Brain microvascular endothelial cell (primary cell): ENCODE measurements at regions not wholly inside any gene's neighbourhood (a gene's known extent, or its start where the extent isn't known, plus 50 kb on each side); places are given as distances from the start of the nearest gene placed in this dataset.

Source experiments
- DNase-seq: peaks from one replicate; pipeline ENCODE4 v3.0.0-alpha.2; 2020
- H3K27ac ChIP-seq: fragments of 250-450 bp; sonication (Bioruptor Pico); 2 replicates; pipeline ENCODE4 v1.5.1; 2020; ENCODE audit warnings: mild to moderate bottlenecking, moderate library complexity
- H3K27me3 ChIP-seq: fragments of 250-450 bp; sonication (Bioruptor Pico); replicated peaks from 2 replicates; pipeline ENCODE4 v1.5.1; 2020; ENCODE audit warnings: mild to moderate bottlenecking
- H3K36me3 ChIP-seq: fragments of 250-450 bp; sonication (Bioruptor Pico); replicated peaks from 2 replicates; pipeline ENCODE4 v1.5.1; 2020; ENCODE audit warnings: mild to moderate bottlenecking
- H3K4me3 ChIP-seq: 2 replicates; pipeline ENCODE4 v1.5.1; 2011; ENCODE audit warnings: low read depth, mild to moderate bottlenecking, control low read depth, low read length, moderate library complexity
- in situ Hi-C: cut with HindIII; loops from 2 replicates; pipeline ENCODE4 v1.10.0; 2017; ENCODE audit warnings: low sequenced_read_pairs, low pct_ligation_motif_present
- TF ChIP-seq, protein P1 (sequence below): IDR thresholded peaks from 2 replicates; pipeline ENCODE4 v1.5.1; 2011; ENCODE audit warnings: low read depth, mild to moderate bottlenecking, moderate library complexity, low read length, control low read depth, inconsistent platforms; ENCODE audit errors: missing control alignments

DNA sequence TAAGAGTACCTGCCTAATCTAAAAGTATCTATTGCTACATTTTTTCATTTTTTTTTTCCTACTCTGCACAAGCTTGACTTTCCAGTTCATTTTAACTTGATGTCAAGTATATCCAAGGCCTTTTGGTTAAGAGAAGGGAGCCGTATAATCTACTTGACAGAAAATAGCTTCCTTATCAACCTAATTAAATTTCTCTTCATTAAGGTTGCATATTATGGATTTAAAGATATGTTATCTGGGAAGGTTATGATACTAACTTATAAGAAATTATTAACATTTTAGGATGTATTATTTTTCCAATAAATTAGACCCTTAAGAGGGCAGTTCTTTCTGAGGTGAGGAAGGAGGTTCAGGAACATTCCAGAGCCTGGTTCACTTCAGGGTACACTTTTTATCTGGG lies 83.1 kb upstream of the SGIP1 start:
- in situ Hi-C loops = loop anchor here (10.0 kb wide), 1 partner anchor 196 kb away; no protein-coding TSS in a partner anchor
- Histone ChIP-seq H3K36me3 (no peaks in the 10 kb centered on the region), H3K27ac (no peak overlapping the region), H3K4me3 (no peak overlapping the region), H3K27me3 (no peaks in the 10 kb centered on the region)
- no peak for DNase-seq
- TF ChIP-seq, protein P1, sequence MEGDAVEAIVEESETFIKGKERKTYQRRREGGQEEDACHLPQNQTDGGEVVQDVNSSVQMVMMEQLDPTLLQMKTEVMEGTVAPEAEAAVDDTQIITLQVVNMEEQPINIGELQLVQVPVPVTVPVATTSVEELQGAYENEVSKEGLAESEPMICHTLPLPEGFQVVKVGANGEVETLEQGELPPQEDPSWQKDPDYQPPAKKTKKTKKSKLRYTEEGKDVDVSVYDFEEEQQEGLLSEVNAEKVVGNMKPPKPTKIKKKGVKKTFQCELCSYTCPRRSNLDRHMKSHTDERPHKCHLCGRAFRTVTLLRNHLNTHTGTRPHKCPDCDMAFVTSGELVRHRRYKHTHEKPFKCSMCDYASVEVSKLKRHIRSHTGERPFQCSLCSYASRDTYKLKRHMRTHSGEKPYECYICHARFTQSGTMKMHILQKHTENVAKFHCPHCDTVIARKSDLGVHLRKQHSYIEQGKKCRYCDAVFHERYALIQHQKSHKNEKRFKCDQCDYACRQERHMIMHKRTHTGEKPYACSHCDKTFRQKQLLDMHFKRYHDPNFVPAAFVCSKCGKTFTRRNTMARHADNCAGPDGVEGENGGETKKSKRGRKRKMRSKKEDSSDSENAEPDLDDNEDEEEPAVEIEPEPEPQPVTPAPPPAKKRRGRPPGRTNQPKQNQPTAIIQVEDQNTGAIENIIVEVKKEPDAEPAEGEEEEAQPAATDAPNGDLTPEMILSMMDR = no peak

DNA sequence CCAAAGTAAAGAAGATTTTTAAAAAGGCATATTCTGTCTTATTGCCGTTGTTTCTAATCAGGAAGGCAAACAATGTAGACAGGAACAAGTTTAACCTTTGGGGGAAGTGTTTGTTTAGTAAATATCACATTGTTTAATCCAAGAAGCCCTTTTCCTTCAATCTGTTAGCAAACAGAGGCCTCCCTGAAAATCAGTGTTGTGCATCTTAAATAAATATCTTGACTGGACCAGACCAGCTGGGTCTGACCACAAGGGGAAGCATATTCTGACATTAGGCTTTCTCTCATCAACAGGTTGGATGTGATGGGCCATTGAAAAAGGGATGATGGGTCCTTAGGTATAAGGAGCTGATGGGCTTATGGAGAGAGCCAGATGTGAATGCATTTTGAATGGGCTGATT lies 81.8 kb upstream of the SGIP1 start:
- no peak for DNase-seq
- H3K27me3 ChIP-seq = no peaks in the 10 kb centered on the region
- no peak overlapping the region for H3K27ac ChIP-seq
- TF ChIP-seq, protein P1 = peak; percentile 48
- no peak overlapping the region for H3K4me3 ChIP-seq
- in situ Hi-C loops = loop anchor here (10.0 kb wide), 1 partner anchor 197 kb away; no protein-coding TSS in a partner anchor
- no peaks in the 10 kb centered on the region for H3K36me3 ChIP-seq

DNA sequence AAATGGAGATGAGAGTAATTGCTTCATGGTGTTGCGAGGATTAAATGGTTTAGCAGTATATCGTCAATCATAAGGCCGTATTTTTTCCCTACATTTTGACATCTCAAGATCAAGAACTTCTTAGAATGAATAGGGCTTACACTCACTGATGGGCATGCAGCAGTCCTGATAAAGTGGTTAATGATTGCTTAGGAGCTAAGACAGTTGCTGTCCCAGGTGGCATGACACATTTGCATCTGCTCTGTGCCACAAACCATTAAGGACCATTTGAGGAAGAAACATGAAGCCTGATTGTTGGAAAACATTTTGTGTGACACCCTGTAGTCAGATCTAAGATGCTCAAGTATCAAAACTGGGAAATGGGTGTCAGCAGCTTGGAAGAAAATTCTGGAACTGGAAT lies 81.0 kb upstream of the SGIP1 start:
- TF ChIP-seq, protein P1 = no peak
- H3K27me3 ChIP-seq = no peaks in the 10 kb centered on the region
- no peak for DNase-seq
- no peak overlapping the region for H3K4me3 ChIP-seq
- in situ Hi-C loops = loop anchor here (10.0 kb wide), 1 partner anchor 198 kb away; no protein-coding TSS in a partner anchor
- H3K27ac ChIP-seq = no peak overlapping the region
- no peaks in the 10 kb centered on the region for H3K36me3 ChIP-seq

DNA sequence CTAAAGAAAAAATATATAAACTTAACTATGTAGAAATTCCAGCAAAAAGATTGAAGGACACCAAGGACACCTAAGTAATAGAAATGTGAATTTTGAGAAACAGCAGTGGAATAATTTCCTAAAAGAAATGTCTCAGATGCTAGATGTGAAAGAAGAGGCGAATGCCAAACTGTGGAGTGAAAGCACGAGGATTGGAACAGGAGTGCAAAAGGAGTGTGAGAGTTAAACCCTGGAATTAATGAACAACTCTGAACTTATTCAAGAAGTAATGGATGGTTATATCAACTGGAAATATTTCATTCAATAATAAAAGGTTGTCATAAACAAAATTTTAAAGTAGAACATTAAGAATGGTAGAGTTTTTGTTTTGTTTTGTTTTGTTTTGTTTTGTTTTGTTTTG lies 78.5 kb upstream of the SGIP1 start:
- H3K4me3 ChIP-seq = no peak overlapping the region
- H3K27ac ChIP-seq = no peak overlapping the region
- H3K36me3 ChIP-seq = no peaks in the 10 kb centered on the region
- TF ChIP-seq, protein P1 = no peak
- no peaks in the 10 kb centered on the region for H3K27me3 ChIP-seq
- in situ Hi-C loops = loop anchor here (10.0 kb wide), 1 partner anchor 201 kb away; no protein-coding TSS in a partner anchor
- no peak for DNase-seq

DNA sequence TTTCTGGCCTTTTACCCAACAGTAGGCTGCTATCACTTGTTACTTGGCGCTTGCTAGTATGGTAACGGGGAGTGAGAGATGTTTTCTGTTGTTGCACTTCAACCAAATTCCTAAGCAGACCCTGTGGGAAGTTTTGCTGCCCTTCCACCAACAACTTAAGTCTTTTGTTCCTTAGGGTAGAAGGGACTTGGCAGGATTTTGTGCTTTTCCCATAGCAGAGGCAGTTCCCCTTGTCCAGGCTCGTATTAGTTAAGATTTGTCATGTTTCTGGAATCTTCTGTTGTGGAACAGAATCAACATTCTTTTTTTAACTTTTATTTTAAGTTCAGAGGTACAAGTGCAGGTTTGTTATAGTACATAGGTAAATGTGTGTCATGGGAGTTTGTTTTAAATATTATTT lies 73.2 kb upstream of the SGIP1 start:
- Histone ChIP-seq H3K4me3 (no peak overlapping the region), H3K36me3 (no peaks in the 10 kb centered on the region), H3K27ac (no peak overlapping the region), H3K27me3 (no peaks in the 10 kb centered on the region)
- no peak for DNase-seq
- TF ChIP-seq, protein P1 = no peak
- in situ Hi-C loops = no loop called here

DNA sequence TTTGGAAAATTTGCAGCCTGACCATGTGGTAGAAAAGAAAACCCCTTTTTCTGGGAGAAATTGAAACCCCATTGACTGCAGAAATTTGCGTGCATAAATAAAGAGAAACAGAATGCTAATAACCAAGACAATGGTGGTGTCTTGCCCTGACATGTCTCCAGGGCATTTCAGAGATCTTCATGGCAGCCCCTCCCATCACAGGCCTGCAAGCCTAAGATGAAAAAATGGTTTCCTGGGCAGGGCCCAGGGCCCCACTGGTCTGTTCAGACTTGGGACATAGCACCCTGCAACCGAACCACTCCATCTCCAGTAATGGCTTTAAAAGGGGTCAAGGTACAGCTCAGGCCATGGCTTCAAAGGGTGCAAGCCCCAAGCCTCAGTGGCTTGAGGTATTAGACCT lies 71.6 kb upstream of the SGIP1 start:
- in situ Hi-C loops = no loop called here
- DNase-seq = no peak
- Histone ChIP-seq H3K27ac (no peak overlapping the region), H3K36me3 (no peaks in the 10 kb centered on the region), H3K4me3 (no peak overlapping the region), H3K27me3 (no peaks in the 10 kb centered on the region)
- TF ChIP-seq, protein P1 = no peak
